GM12878 (cell line): ENCODE measurements at regions not wholly inside any gene's neighbourhood (a gene's known extent, or its start where the extent isn't known, plus 50 kb on each side); places are given as distances from the start of the nearest gene placed in this dataset.

Experiments
- CTCF ChIP-seq, 3 experiments: IDR thresholded peaks in 2 of 3; conservative IDR thresholded peaks in 1 of 3; 2 replicates each; pipeline ENCODE4 v1.5.1; 2011; ENCODE audit warnings: low read depth in 3 of 3, low read length in 3 of 3, mild to moderate bottlenecking in 3 of 3, control low read depth in 2 of 3, moderate library complexity in 2 of 3, inconsistent platforms in 1 of 3, mixed read lengths in 1 of 3; ENCODE audit not compliant: control insufficient read depth in 2 of 3, insufficient read depth in 1 of 3; ENCODE audit errors: extremely low read depth in 1 of 3
- E2F8 ChIP-seq: fragments of 450-650 bp; IDR thresholded peaks from 2 replicates; pipeline ENCODE4 v1.6.1; 2018; ENCODE audit warnings: mild to moderate bottlenecking, low read depth, moderate library complexity; ENCODE audit not compliant: partially characterized antibody
- PAX8 ChIP-seq: fragments of 450-650 bp; IDR thresholded peaks from 2 replicates; pipeline ENCODE4 v1.6.1; 2017; ENCODE audit warnings: mild to moderate bottlenecking, moderate library complexity
- TF ChIP-seq, protein P1 (sequence below): IDR thresholded peaks from 2 replicates; pipeline ENCODE4 v1.6.1; 2011; ENCODE audit warnings: low read depth, low read length, improper control_type of control experiment, borderline replicate concordance

- TF ChIP-seq, protein P1, sequence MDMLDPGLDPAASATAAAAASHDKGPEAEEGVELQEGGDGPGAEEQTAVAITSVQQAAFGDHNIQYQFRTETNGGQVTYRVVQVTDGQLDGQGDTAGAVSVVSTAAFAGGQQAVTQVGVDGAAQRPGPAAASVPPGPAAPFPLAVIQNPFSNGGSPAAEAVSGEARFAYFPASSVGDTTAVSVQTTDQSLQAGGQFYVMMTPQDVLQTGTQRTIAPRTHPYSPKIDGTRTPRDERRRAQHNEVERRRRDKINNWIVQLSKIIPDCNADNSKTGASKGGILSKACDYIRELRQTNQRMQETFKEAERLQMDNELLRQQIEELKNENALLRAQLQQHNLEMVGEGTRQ: no peak
- TF ChIP-seq PAX8: no peak
- TF ChIP-seq CTCF (IDR thresholded peaks at IDR 0.05 in 2 of 3, conservative IDR thresholded peaks at IDR 0.05 in 1 of 3; ENCODE audit: control insufficient read depth in 2 of 3, extremely low read depth in 1 of 3, insufficient read depth in 1 of 3, low read depth in 3 of 3, low read length in 3 of 3): no peak
- no peak for TF ChIP-seq E2F8
Measured at GRCh38 chr7:19407270-19407669, 262.0 kb upstream of the FERD3L start.
